Testis (tissue), 2 donors: ENCODE measurements at regions not wholly inside any gene's neighbourhood (a gene's known extent, or its start where the extent isn't known, plus 50 kb on each side); places are given as distances from the start of the nearest gene placed in this dataset.

Source experiments
- DNase-seq: peaks from one replicate; pipeline ENCODE4 v3.0.0-alpha.2; 2019
- H3K27ac ChIP-seq, 2 donors: fragments of 200-600 bp; sonication (generic); one replicate each; pipeline ENCODE4 v1.5.1; 2019
- H3K27me3 ChIP-seq: fragments of 200-600 bp; sonication (generic); one replicate; pipeline ENCODE4 v1.5.1; 2019
- H3K36me3 ChIP-seq: fragments of 200-600 bp; sonication (generic); one replicate; pipeline ENCODE4 v1.5.1; 2017; ENCODE audit warnings: low read depth; ENCODE audit errors: missing control alignments
- H3K4me1 ChIP-seq: fragments of 200-600 bp; sonication (generic); one replicate; pipeline ENCODE4 v1.5.1; 2019
- H3K4me3 ChIP-seq, 2 donors: fragments of 200-600 bp; sonication (generic); one replicate each; pipeline ENCODE4 v1.5.1; 2017 to 2019
- H3K9me3 ChIP-seq: fragments of 200-600 bp; sonication (generic); one replicate; pipeline ENCODE4 v1.5.1; 2017
- POLR2A ChIP-seq: fragments of 450-650 bp; IDR thresholded peaks from one replicate; pipeline ENCODE4 v1.6.1; 2017; ENCODE audit warnings: antibody characterized with exemption, mild to moderate bottlenecking, moderate library complexity
- WGBS, 2 donors: methylation state at CpG; one replicate each; pipeline ENCODE4 v1.1.5; 2018; 5-methylcytosine and 5-hydroxymethylcytosine counted together
- intact Hi-C: fragments of 100-400 bp; cut with DNase I; formaldehyde crosslinking; loops from one replicate; pipeline ENCODE4 v1.15.1; 2023; ENCODE audit warnings: low total_unique reads
- TF ChIP-seq, protein P1 (sequence below), 3 experiments: fragments of 450-650 bp in 2 of 3; fragments of 200-600 bp in 1 of 3; sonication (generic) in 1 of 3; IDR thresholded peaks; one replicate each; pipeline ENCODE4 v1.5.1; 2016 to 2019; ENCODE audit warnings: antibody characterized with exemption in 3 of 3, mild to moderate bottlenecking in 2 of 3, moderate library complexity in 1 of 3

DNA sequence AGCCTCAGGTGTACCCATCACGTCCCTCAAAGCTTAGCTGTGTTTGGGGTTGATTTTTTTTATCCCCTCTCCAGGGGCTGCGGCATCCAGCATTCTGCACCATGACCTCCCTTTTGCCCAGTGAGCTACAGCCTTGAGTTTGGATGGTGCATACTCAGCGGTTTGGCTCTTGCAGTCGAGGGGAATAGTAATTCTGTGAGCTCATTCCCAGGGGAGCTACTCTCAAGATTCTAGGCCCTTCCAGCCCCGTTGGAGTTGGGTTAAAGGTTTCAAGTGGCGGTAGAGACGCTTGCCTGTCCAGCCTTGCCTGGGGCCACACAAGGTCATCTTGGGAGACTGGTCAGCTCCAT lies 102.2 kb upstream of the SPRY4 start:
- no peak for TF ChIP-seq POLR2A
- TF ChIP-seq, protein P1, sequence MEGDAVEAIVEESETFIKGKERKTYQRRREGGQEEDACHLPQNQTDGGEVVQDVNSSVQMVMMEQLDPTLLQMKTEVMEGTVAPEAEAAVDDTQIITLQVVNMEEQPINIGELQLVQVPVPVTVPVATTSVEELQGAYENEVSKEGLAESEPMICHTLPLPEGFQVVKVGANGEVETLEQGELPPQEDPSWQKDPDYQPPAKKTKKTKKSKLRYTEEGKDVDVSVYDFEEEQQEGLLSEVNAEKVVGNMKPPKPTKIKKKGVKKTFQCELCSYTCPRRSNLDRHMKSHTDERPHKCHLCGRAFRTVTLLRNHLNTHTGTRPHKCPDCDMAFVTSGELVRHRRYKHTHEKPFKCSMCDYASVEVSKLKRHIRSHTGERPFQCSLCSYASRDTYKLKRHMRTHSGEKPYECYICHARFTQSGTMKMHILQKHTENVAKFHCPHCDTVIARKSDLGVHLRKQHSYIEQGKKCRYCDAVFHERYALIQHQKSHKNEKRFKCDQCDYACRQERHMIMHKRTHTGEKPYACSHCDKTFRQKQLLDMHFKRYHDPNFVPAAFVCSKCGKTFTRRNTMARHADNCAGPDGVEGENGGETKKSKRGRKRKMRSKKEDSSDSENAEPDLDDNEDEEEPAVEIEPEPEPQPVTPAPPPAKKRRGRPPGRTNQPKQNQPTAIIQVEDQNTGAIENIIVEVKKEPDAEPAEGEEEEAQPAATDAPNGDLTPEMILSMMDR (IDR thresholded peaks at IDR 0.05) = no peak
- Histone ChIP-seq H3K27ac (no peak overlapping the region), H3K4me3 (no peak overlapping the region), H3K4me1 (no peaks in the 10 kb centered on the region), H3K36me3 (no peaks in the 10 kb centered on the region), H3K27me3 (no peaks in the 10 kb centered on the region), H3K9me3 (no peaks in the 10 kb centered on the region)
- no peak for DNase-seq
- intact Hi-C loops = no loop called here
- 73 to 85% methylated on average over 6 to 7 of the region's 7 CpGs for WGBS, 2 donors

- TF ChIP-seq POLR2A = no peak
- TF ChIP-seq, protein P1 (IDR thresholded peaks at IDR 0.05) = no peak
- H3K4me1 ChIP-seq = no peaks in the 10 kb centered on the region
- no peaks in the 10 kb centered on the region for H3K27me3 ChIP-seq
- no peaks in the 10 kb centered on the region for H3K9me3 ChIP-seq
- no peak overlapping the region for H3K4me3 ChIP-seq
- H3K36me3 ChIP-seq = no peaks in the 10 kb centered on the region
- no peak for DNase-seq
- WGBS, 2 donors = 77% methylated on average over 17 of the region's 17 CpGs
- intact Hi-C loops = no loop called here
- H3K27ac ChIP-seq = no peak overlapping the region
These were observed 101.6 kb upstream of the SPRY4 start for GRCh38 chr5:142426129-142427014.

GRCh38 chr5:142425286-142426065 lies 100.7 kb upstream of the SPRY4 start:
- Histone ChIP-seq H3K27me3 (no peaks in the 10 kb centered on the region), H3K4me3 (no peak overlapping the region), H3K27ac (no peak overlapping the region), H3K4me1 (no peaks in the 10 kb centered on the region), H3K36me3 (no peaks in the 10 kb centered on the region), H3K9me3 (no peaks in the 10 kb centered on the region)
- WGBS, 2 donors = 87 to 91% methylated on average over 7 of the region's 7 CpGs
- intact Hi-C loops = no loop called here
- DNase-seq = no peak
- TF ChIP-seq POLR2A = no peak
- TF ChIP-seq, protein P1 (IDR thresholded peaks at IDR 0.05) = no peak

- DNase-seq = no peak
- no peaks in the 10 kb centered on the region for H3K4me1 ChIP-seq
- intact Hi-C loops = no loop called here
- H3K36me3 ChIP-seq = no peaks in the 10 kb centered on the region
- no peak overlapping the region for H3K4me3 ChIP-seq
- no peaks in the 10 kb centered on the region for H3K27me3 ChIP-seq
- TF ChIP-seq, protein P1 (IDR thresholded peaks at IDR 0.05) = no peak
- TF ChIP-seq POLR2A = no peak
- H3K27ac ChIP-seq = no peak overlapping the region
- H3K9me3 ChIP-seq = no peaks in the 10 kb centered on the region
These were observed 97.6 kb upstream of the SPRY4 start for GRCh38 chr5:142422429-142422828.
